GM19463 (cell line): ENCODE measurements at regions not wholly inside any gene's neighbourhood (a gene's known extent, or its start where the extent isn't known, plus 50 kb on each side); places are given as distances from the start of the nearest gene placed in this dataset.

Experiments
- ATAC-seq: cut with Tn5 transposase; IDR thresholded peaks from one replicate; pipeline ENCODE4 v1.9.1; 2021; ENCODE audit warnings: mild to moderate bottlenecking, moderate library complexity; ENCODE audit not compliant: unreplicated experiment

GRCh38 chr12:91608542-91608941 is 425.9 kb upstream of the DCN start:
- ATAC-seq, result no peak

DNA sequence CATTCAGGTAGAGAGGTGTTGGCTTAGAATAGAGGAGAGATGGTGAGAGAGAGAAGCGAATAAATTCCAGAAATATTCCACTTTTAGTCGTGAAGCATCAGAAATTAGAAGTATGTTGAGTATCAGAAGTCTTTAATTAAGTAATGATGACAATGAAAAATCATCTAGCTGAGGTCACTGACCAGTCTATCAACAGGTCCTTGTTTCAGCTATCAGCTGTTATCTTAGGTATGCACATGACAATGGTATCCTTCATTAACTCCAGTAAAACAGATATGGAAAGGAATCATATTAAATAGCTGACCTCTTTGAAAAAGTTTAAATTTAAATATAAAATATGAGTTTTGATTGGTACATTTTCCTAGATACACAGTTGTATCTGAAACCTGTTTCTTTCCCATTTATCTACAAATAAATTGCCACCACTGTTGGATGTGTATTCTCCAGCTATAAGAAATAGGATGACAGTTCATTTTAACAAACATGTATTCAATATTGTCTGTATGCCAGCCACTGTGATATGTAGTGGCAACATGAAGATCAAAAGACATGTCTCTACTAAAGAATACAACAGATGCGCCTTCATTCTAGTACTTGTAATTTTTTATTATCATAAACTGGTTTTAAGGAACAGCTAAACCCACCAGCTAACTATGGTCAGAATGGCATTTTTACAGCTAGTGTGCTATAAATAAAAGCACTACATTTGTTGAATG is 424.2 kb upstream of the DCN start:
- no peak for ATAC-seq

GRCh38 chr12:91604897-91605296 is 422.3 kb upstream of the DCN start:
- ATAC-seq, result no peak

DNA sequence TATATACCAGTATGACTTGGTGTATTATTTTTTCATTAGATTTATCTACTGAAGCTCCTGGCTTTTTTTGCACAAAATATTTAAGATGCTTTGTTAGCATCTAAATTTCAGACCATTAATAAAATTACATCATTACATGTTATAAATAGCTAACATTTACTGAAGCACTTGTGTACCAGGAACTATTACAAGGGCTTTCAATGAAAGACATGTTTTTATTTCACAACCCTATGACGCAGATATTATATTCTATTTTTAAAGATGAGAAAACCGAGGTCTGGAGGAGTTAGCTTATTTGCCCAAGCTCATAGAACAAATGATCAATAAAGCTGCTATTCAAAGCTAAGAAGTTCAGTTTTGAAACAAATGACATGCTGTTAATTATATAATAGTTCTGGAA is 420.4 kb upstream of the DCN start:
- ATAC-seq, result no peak

GRCh38 chr12:91601054-91601453 is 418.4 kb upstream of the DCN start:
- no peak for ATAC-seq

GRCh38 chr12:91594715-91595114 is 412.1 kb upstream of the DCN start:
- ATAC-seq, result no peak

GRCh38 chr12:91591639-91591987 is 409.0 kb upstream of the DCN start:
- no peak for ATAC-seq

DNA sequence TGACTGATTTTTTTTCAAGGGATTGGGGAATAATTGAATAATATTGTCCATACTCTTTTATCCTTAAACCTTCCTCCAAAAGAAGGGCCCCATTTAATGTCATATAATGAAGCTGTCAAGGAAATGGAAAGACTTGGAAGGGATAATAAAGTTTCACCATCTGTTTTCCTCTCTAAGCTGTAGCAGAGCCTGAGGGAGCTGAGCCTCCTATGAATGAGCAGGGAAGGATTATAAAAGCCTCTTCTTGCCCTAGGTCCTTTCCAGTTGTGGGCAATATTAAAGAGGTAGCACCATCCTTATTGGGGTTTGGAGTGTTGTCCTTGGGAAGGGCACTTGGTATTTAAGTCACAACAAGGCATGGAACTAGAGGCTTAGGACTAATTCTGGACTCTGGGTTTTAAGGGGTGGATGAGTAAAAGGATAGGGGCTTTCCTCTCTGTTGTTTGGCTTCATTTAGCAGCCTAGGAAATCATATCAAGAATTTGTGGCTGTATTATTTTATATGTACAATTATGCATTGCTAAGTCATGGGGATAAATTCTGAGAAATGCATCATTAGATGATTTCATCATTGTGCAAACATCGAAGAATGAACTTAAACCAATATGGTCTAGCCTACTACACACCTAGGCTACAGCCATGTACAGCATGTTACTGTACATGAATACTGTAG is 408.5 kb upstream of the DCN start:
- ATAC-seq, result no peak

GRCh38 chr12:91588874-91589454 is 406.3 kb upstream of the DCN start:
- ATAC-seq, result no peak

GRCh38 chr12:91586015-91586414 is 403.4 kb upstream of the DCN start:
- ATAC-seq, result no peak

GRCh38 chr12:91582811-91583210 is 400.2 kb upstream of the DCN start:
- no peak for ATAC-seq

- ATAC-seq, result no peak
These were observed 397.1 kb upstream of the DCN start for GRCh38 chr12:91579516-91580263.

DNA sequence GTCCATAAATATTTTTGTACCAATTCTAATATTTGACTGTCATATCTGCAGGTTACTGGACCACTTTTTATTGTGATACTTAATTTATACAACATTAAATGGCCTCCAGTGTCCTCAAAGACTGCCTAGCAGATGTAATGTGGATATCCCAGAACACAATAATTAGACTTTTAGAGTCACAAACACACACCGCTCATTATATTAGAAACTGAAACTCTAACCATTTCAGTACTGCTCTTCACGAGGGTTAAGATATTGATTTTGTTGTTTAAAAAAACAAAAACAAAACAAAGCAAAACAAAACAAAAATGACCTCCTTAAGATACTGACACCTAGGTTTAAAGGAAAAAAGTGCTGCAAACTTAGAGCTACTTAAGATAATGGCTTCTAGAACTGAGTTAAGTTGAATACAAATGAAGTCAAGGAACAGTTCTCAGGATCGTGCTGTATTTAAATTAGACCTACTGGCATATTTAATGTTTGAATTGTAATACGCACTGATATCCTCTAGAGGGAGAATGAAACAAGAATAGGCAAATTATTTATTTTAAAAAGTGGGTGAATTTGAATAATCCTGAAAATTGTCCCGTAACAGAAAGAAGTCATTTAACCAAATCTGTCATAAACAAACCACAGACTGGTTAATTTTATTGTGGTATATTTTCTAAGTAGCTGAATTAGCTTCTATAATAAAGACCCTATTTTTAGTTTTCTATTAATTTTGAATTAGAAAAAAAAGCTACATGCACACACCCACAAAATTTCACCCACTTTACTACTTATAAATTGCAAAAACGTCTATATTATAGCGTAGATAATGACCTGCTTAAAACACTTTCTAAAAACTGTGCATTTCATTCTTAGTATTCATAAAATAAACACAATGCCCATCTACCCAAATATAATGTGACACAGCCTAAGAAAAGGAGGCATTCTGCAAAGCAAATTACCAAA is 395.2 kb upstream of the DCN start:
- peak; percentile 71 for ATAC-seq

- no peak for ATAC-seq
These were observed 393.8 kb upstream of the DCN start for GRCh38 chr12:91576432-91576831.

DNA sequence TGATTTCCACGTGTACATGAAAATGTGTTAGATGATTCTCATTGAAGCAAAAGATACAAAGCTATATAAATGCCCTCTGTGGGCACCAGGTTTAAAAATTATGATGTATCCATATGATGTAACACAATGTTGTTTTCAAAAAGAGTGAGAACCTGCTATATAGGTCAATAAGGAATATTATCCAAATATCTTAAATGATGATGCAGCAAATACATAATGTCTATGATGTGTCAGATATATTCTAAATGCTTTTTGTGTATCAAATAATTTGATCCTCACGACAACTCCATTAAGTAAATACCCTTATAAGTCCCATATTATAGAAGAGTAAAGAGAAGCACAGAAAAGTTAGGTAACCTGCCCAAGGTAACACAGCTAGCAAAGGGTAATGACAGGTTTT is 393.0 kb upstream of the DCN start:
- no peak for ATAC-seq

GRCh38 chr12:91574975-91575374 is 392.4 kb upstream of the DCN start:
- no peak for ATAC-seq

- ATAC-seq, result no peak
These were observed 391.8 kb upstream of the DCN start for GRCh38 chr12:91574391-91574790.

- ATAC-seq, result no peak
These were observed 390.3 kb upstream of the DCN start for GRCh38 chr12:91572869-91573268.

GRCh38 chr12:91567100-91567485 is 384.5 kb upstream of the DCN start:
- no peak for ATAC-seq

GRCh38 chr12:91566328-91567099 is 383.9 kb upstream of the DCN start:
- ATAC-seq, result no peak
